ENCODE measurements at regions not wholly inside any gene's neighbourhood (a gene's known extent, or its start where the extent isn't known, plus 50 kb on each side); places are given as distances from the start of the nearest gene placed in this dataset.

- no peak for TF ChIP-seq EMX1 (CRISPR knock-in tag; IDR thresholded peaks at IDR 0.05)
- no peak for TF ChIP-seq HMGXB4 (CRISPR knock-in tag; IDR thresholded peaks at IDR 0.05)
- TF ChIP-seq CTCF (IDR thresholded peaks at IDR 0.05): no peak
- no peak for TF ChIP-seq TEAD4 (CRISPR knock-in tag; IDR thresholded peaks at IDR 0.05)
- TF ChIP-seq IRF1 (CRISPR knock-in tag; IDR thresholded peaks at IDR 0.05): no peak
- TF ChIP-seq E2F4 (CRISPR knock-in tag; IDR thresholded peaks at IDR 0.05; ENCODE audit: borderline replicate concordance, low read depth): no peak
- TF ChIP-seq FOXJ3 (CRISPR knock-in tag; IDR thresholded peaks at IDR 0.05; ENCODE audit: borderline replicate concordance): no peak
- no peak for TF ChIP-seq USF2 (CRISPR knock-in tag; IDR thresholded peaks at IDR 0.05)
Measured at GRCh38 chr9:38771593-38771992, 51.7 kb upstream of the FAM240B start.

Data from WTC11 (cell line).